GM12878 (cell line): ENCODE measurements at regions not wholly inside any gene's neighbourhood (a gene's known extent, or its start where the extent isn't known, plus 50 kb on each side); places are given as distances from the start of the nearest gene placed in this dataset.

ENCODE experiments used
- BCLAF1 ChIP-seq: fragments of 450-650 bp; IDR thresholded peaks from 2 replicates; pipeline ENCODE4 v1.6.1; 2017; ENCODE audit warnings: antibody characterized with exemption, mild to moderate bottlenecking, moderate library complexity
- CBFB ChIP-seq: IDR thresholded peaks from 2 replicates; pipeline ENCODE4 v1.6.1; 2016; ENCODE audit warnings: antibody characterized with exemption, low read depth
- EED ChIP-seq: sonication (generic); IDR thresholded peaks from 2 replicates; pipeline ENCODE4 v1.6.1; 2016; ENCODE audit warnings: antibody characterized with exemption, low read depth
- KAT2A ChIP-seq: conservative IDR thresholded peaks from 2 replicates; pipeline ENCODE4 v1.6.1; 2011; ENCODE audit warnings: low read depth, low read length; ENCODE audit not compliant: control insufficient read depth
- MEF2B ChIP-seq: fragments of 450-650 bp; IDR thresholded peaks from 2 replicates; pipeline ENCODE4 v1.6.1; 2018; ENCODE audit warnings: mild to moderate bottlenecking, moderate library complexity; ENCODE audit not compliant: partially characterized antibody, poor library complexity, severe bottlenecking
- NBN ChIP-seq: fragments of 450-650 bp; IDR thresholded peaks from 2 replicates; pipeline ENCODE4 v1.6.1; 2016
- NFXL1 ChIP-seq: fragments of 450-650 bp; IDR thresholded peaks from 2 replicates; pipeline ENCODE4 v1.6.1; 2017; ENCODE audit warnings: antibody characterized with exemption, mild to moderate bottlenecking, borderline replicate concordance
- POU2F2 ChIP-seq: IDR thresholded peaks from 3 replicates; pipeline ENCODE4 v1.6.1; 2011; ENCODE audit warnings: low read depth, mild to moderate bottlenecking, low read length, borderline replicate concordance
- PRDM15 ChIP-seq: fragments of 450-650 bp; formaldehyde crosslinking; IDR thresholded peaks from 2 replicates; pipeline ENCODE4 v1.4.0; 2020; ENCODE audit warnings: mild to moderate bottlenecking, moderate library complexity
- RELB ChIP-seq: fragments of 450-650 bp; IDR thresholded peaks from 2 replicates; pipeline ENCODE4 v1.6.1; 2017; ENCODE audit warnings: low read depth, mild to moderate bottlenecking, moderate library complexity
- SIN3A ChIP-seq: IDR thresholded peaks from 2 replicates; pipeline ENCODE4 v1.6.1; 2012; ENCODE audit warnings: low read depth, low read length, improper control_type of control experiment
- SIX5 ChIP-seq: IDR thresholded peaks from 2 replicates; pipeline ENCODE4 v1.6.1; 2011; ENCODE audit warnings: mild to moderate bottlenecking, low read depth, low read length, moderate library complexity; ENCODE audit not compliant: severe bottlenecking

GRCh38 chr4:52350926-52351325, 299.8 kb downstream of the SPATA18 start (continued):
- TF ChIP-seq PRDM15 (CRISPR knock-in tag) (no peak), POU2F2 (no peak), BCLAF1 (no peak), MEF2B (no peak), EED (no peak), NBN (no peak), RELB (no peak), CBFB (no peak), KAT2A (no peak), NFXL1 (no peak), SIN3A (no peak), SIX5 (no peak)
